ENCODE measurements at regions not wholly inside any gene's neighbourhood (a gene's known extent, or its start where the extent isn't known, plus 50 kb on each side); places are given as distances from the start of the nearest gene placed in this dataset.

GRCh38 chr5:58239045-58239444, 220.8 kb downstream of the PLK2 start:
- Histone ChIP-seq H3K4me3 (ENCODE audit: low read length) (no peak overlapping the region), H3K9ac (ENCODE audit: low read length) (no peak overlapping the region), H3K27ac (ENCODE audit: low read depth, low read length) (no peak overlapping the region), H3K4me1 (ENCODE audit: control insufficient read depth, insufficient read depth, low read length) (no peaks in the 10 kb centered on the region), H3K36me3 (ENCODE audit: control insufficient read depth, insufficient read depth, low read length) (no peaks in the 10 kb centered on the region), H3K27me3 (ENCODE audit: control insufficient read depth, insufficient read depth, low read length) (no peaks in the 10 kb centered on the region)

GRCh38 chr5:58236498-58236897, 223.4 kb downstream of the PLK2 start:
- Histone ChIP-seq H3K36me3 (ENCODE audit: control insufficient read depth, insufficient read depth, low read length) (no peaks in the 10 kb centered on the region), H3K27ac (ENCODE audit: low read depth, low read length) (no peak overlapping the region), H3K4me1 (ENCODE audit: control insufficient read depth, insufficient read depth, low read length) (no peaks in the 10 kb centered on the region), H3K4me3 (ENCODE audit: low read length) (no peak overlapping the region), H3K9ac (ENCODE audit: low read length) (no peak overlapping the region), H3K27me3 (ENCODE audit: control insufficient read depth, insufficient read depth, low read length) (no peaks in the 10 kb centered on the region)

GRCh38 chr5:58235299-58235698, 224.6 kb downstream of the PLK2 start:
- H3K36me3 ChIP-seq (ENCODE audit: control insufficient read depth, insufficient read depth, low read length) = no peaks in the 10 kb centered on the region
- H3K4me1 ChIP-seq (ENCODE audit: control insufficient read depth, insufficient read depth, low read length) = no peaks in the 10 kb centered on the region
- no peak overlapping the region for H3K9ac ChIP-seq (ENCODE audit: low read length)
- no peak overlapping the region for H3K27ac ChIP-seq (ENCODE audit: low read depth, low read length)
- H3K4me3 ChIP-seq (ENCODE audit: low read length) = no peak overlapping the region
- H3K27me3 ChIP-seq (ENCODE audit: control insufficient read depth, insufficient read depth, low read length) = no peaks in the 10 kb centered on the region

- no peak overlapping the region for H3K27ac ChIP-seq (ENCODE audit: low read depth, low read length)
- no peaks in the 10 kb centered on the region for H3K27me3 ChIP-seq (ENCODE audit: control insufficient read depth, insufficient read depth, low read length)
- no peak overlapping the region for H3K4me3 ChIP-seq (ENCODE audit: low read length)
- H3K36me3 ChIP-seq (ENCODE audit: control insufficient read depth, insufficient read depth, low read length) = no peaks in the 10 kb centered on the region
- no peak overlapping the region for H3K9ac ChIP-seq (ENCODE audit: low read length)
- no peaks in the 10 kb centered on the region for H3K4me1 ChIP-seq (ENCODE audit: control insufficient read depth, insufficient read depth, low read length)
Observed at GRCh38 chr5:58232130-58232529, 227.8 kb downstream of the PLK2 start.

- H3K27ac ChIP-seq (ENCODE audit: low read depth, low read length) = no peak overlapping the region
- H3K4me1 ChIP-seq (ENCODE audit: control insufficient read depth, insufficient read depth, low read length) = no peaks in the 10 kb centered on the region
- H3K36me3 ChIP-seq (ENCODE audit: control insufficient read depth, insufficient read depth, low read length) = no peaks in the 10 kb centered on the region
- H3K9ac ChIP-seq (ENCODE audit: low read length) = no peak overlapping the region
- no peaks in the 10 kb centered on the region for H3K27me3 ChIP-seq (ENCODE audit: control insufficient read depth, insufficient read depth, low read length)
- H3K4me3 ChIP-seq (ENCODE audit: low read length) = no peak overlapping the region
Observed at GRCh38 chr5:58231041-58231440, 228.8 kb downstream of the PLK2 start.

GRCh38 chr5:58228896-58229295, 231.0 kb downstream of the PLK2 start:
- no peak overlapping the region for H3K4me3 ChIP-seq (ENCODE audit: low read length)
- no peaks in the 10 kb centered on the region for H3K27me3 ChIP-seq (ENCODE audit: control insufficient read depth, insufficient read depth, low read length)
- H3K27ac ChIP-seq (ENCODE audit: low read depth, low read length) = no peak overlapping the region
- no peaks in the 10 kb centered on the region for H3K36me3 ChIP-seq (ENCODE audit: control insufficient read depth, insufficient read depth, low read length)
- no peaks in the 10 kb centered on the region for H3K4me1 ChIP-seq (ENCODE audit: control insufficient read depth, insufficient read depth, low read length)
- H3K9ac ChIP-seq (ENCODE audit: low read length) = no peak overlapping the region

- Histone ChIP-seq H3K4me3 (ENCODE audit: low read length) (no peak overlapping the region), H3K9ac (ENCODE audit: low read length) (no peak overlapping the region), H3K27ac (ENCODE audit: low read depth, low read length) (no peak overlapping the region), H3K27me3 (ENCODE audit: control insufficient read depth, insufficient read depth, low read length) (no peaks in the 10 kb centered on the region), H3K36me3 (ENCODE audit: control insufficient read depth, insufficient read depth, low read length) (no peaks in the 10 kb centered on the region), H3K4me1 (ENCODE audit: control insufficient read depth, insufficient read depth, low read length) (no peaks in the 10 kb centered on the region)
Observed at GRCh38 chr5:58227858-58228257, 232.0 kb downstream of the PLK2 start.

- no peak overlapping the region for H3K27ac ChIP-seq (ENCODE audit: low read depth, low read length)
- H3K4me3 ChIP-seq (ENCODE audit: low read length) = no peak overlapping the region
- H3K36me3 ChIP-seq (ENCODE audit: control insufficient read depth, insufficient read depth, low read length) = no peaks in the 10 kb centered on the region
- no peaks in the 10 kb centered on the region for H3K4me1 ChIP-seq (ENCODE audit: control insufficient read depth, insufficient read depth, low read length)
- no peak overlapping the region for H3K9ac ChIP-seq (ENCODE audit: low read length)
- H3K27me3 ChIP-seq (ENCODE audit: control insufficient read depth, insufficient read depth, low read length) = no peaks in the 10 kb centered on the region
Observed at GRCh38 chr5:58224661-58225060, 235.2 kb downstream of the PLK2 start.

- Histone ChIP-seq H3K4me1 (ENCODE audit: control insufficient read depth, insufficient read depth, low read length) (no peaks in the 10 kb centered on the region), H3K9ac (ENCODE audit: low read length) (no peak overlapping the region), H3K4me3 (ENCODE audit: low read length) (no peak overlapping the region), H3K27me3 (ENCODE audit: control insufficient read depth, insufficient read depth, low read length) (no peaks in the 10 kb centered on the region), H3K36me3 (ENCODE audit: control insufficient read depth, insufficient read depth, low read length) (no peaks in the 10 kb centered on the region), H3K27ac (ENCODE audit: low read depth, low read length) (no peak overlapping the region)
Observed at GRCh38 chr5:58224221-58224620, 235.7 kb downstream of the PLK2 start.

GRCh38 chr5:58215364-58215763, 244.5 kb downstream of the PLK2 start:
- no peaks in the 10 kb centered on the region for H3K36me3 ChIP-seq (ENCODE audit: control insufficient read depth, insufficient read depth, low read length)
- no peak overlapping the region for H3K9ac ChIP-seq (ENCODE audit: low read length)
- no peak overlapping the region for H3K4me3 ChIP-seq (ENCODE audit: low read length)
- no peaks in the 10 kb centered on the region for H3K4me1 ChIP-seq (ENCODE audit: control insufficient read depth, insufficient read depth, low read length)
- no peak overlapping the region for H3K27ac ChIP-seq (ENCODE audit: low read depth, low read length)
- no peaks in the 10 kb centered on the region for H3K27me3 ChIP-seq (ENCODE audit: control insufficient read depth, insufficient read depth, low read length)

- H3K27ac ChIP-seq (ENCODE audit: low read depth, low read length) = no peak overlapping the region
- no peaks in the 10 kb centered on the region for H3K36me3 ChIP-seq (ENCODE audit: control insufficient read depth, insufficient read depth, low read length)
- no peaks in the 10 kb centered on the region for H3K27me3 ChIP-seq (ENCODE audit: control insufficient read depth, insufficient read depth, low read length)
- H3K9ac ChIP-seq (ENCODE audit: low read length) = no peak overlapping the region
- H3K4me3 ChIP-seq (ENCODE audit: low read length) = no peak overlapping the region
- H3K4me1 ChIP-seq (ENCODE audit: control insufficient read depth, insufficient read depth, low read length) = no peaks in the 10 kb centered on the region
Observed at GRCh38 chr5:58211441-58211840, 248.4 kb downstream of the PLK2 start.

GRCh38 chr5:58208674-58209073, 251.2 kb downstream of the PLK2 start:
- Histone ChIP-seq H3K9ac (ENCODE audit: low read length) (no peak overlapping the region), H3K4me1 (ENCODE audit: control insufficient read depth, insufficient read depth, low read length) (no peaks in the 10 kb centered on the region), H3K36me3 (ENCODE audit: control insufficient read depth, insufficient read depth, low read length) (no peaks in the 10 kb centered on the region), H3K27ac (ENCODE audit: low read depth, low read length) (no peak overlapping the region), H3K4me3 (ENCODE audit: low read length) (no peak overlapping the region), H3K27me3 (ENCODE audit: control insufficient read depth, insufficient read depth, low read length) (no peaks in the 10 kb centered on the region)

- no peaks in the 10 kb centered on the region for H3K27me3 ChIP-seq (ENCODE audit: control insufficient read depth, insufficient read depth, low read length)
- H3K4me1 ChIP-seq (ENCODE audit: control insufficient read depth, insufficient read depth, low read length) = no peaks in the 10 kb centered on the region
- H3K36me3 ChIP-seq (ENCODE audit: control insufficient read depth, insufficient read depth, low read length) = no peaks in the 10 kb centered on the region
- no peak overlapping the region for H3K27ac ChIP-seq (ENCODE audit: low read depth, low read length)
- H3K4me3 ChIP-seq (ENCODE audit: low read length) = no peak overlapping the region
- no peak overlapping the region for H3K9ac ChIP-seq (ENCODE audit: low read length)
Observed at GRCh38 chr5:58207076-58207475, 252.8 kb downstream of the PLK2 start.
